Bronchial epithelial cell (primary cell): ENCODE measurements at regions not wholly inside any gene's neighbourhood (a gene's known extent, or its start where the extent isn't known, plus 50 kb on each side); places are given as distances from the start of the nearest gene placed in this dataset.

ENCODE experiments used
- DNase-seq: peaks from one replicate; pipeline ENCODE4 v3.0.0-alpha.2; 2010; ENCODE audit warnings: low read depth
- FAIRE-seq: peaks from 2 replicates; lab custom pipeline; 2011; peaks lifted over from hg19 to GRCh38; lab: Jason Lieb, UNC
- H3K27me3 ChIP-seq: 2 replicates; pipeline ENCODE4 v1.5.1; 2011; ENCODE audit warnings: low read length; ENCODE audit not compliant: control insufficient read depth, insufficient read depth
- H3K36me3 ChIP-seq: 2 replicates; pipeline ENCODE4 v1.5.1; 2011; ENCODE audit warnings: low read length; ENCODE audit not compliant: control insufficient read depth, insufficient read depth
- H3K4me3 ChIP-seq: 2 replicates; pipeline ENCODE4 v1.5.1; 2011; ENCODE audit warnings: mild to moderate bottlenecking, low read depth, low read length, control low read depth
- CTCF ChIP-seq: IDR thresholded peaks from 2 replicates; pipeline ENCODE4 v1.5.1; 2011; ENCODE audit warnings: mild to moderate bottlenecking, moderate library complexity, low read length, control low read depth, inconsistent platforms; ENCODE audit not compliant: insufficient read depth, severe bottlenecking

- DNase-seq (no peak), FAIRE-seq (no peak)
- no peak overlapping the region for H3K4me3 ChIP-seq
- no peaks in the 10 kb centered on the region for H3K36me3 ChIP-seq
- TF ChIP-seq CTCF: no peak
- no peaks in the 10 kb centered on the region for H3K27me3 ChIP-seq
Measured at GRCh38 chr7:45982132-45982531, 61.1 kb upstream of the IGFBP3 start.

- TF ChIP-seq CTCF: no peak
- Histone ChIP-seq H3K4me3 (no peak overlapping the region), H3K27me3 (no peaks in the 10 kb centered on the region), H3K36me3 (no peaks in the 10 kb centered on the region)
- FAIRE-seq (no peak), DNase-seq (peak; percentile 41)
Measured at GRCh38 chr7:45980973-45981372, 59.9 kb upstream of the IGFBP3 start.

- no peak for TF ChIP-seq CTCF
- DNase-seq: peak; percentile 29
- Histone ChIP-seq H3K4me3 (no peak overlapping the region), H3K27me3 (no peaks in the 10 kb centered on the region), H3K36me3 (no peaks in the 10 kb centered on the region)
- no peak for FAIRE-seq
Measured at GRCh38 chr7:45980181-45980905, 59.3 kb upstream of the IGFBP3 start.

GRCh38 chr7:45979275-45980180, 58.5 kb upstream of the IGFBP3 start:
- no peaks in the 10 kb centered on the region for H3K27me3 ChIP-seq
- DNase-seq (no peak), FAIRE-seq (peak; percentile 92)
- H3K36me3 ChIP-seq: no peaks in the 10 kb centered on the region
- H3K4me3 ChIP-seq: no peak overlapping the region
- TF ChIP-seq CTCF: no peak

GRCh38 chr7:45978731-45979211, 57.7 kb upstream of the IGFBP3 start:
- no peak for TF ChIP-seq CTCF
- Histone ChIP-seq H3K27me3 (no peaks in the 10 kb centered on the region), H3K4me3 (no peak overlapping the region), H3K36me3 (no peaks in the 10 kb centered on the region)
- FAIRE-seq: no peak
- DNase-seq: peak; percentile 34
